ENCODE measurements at regions not wholly inside any gene's neighbourhood (a gene's known extent, or its start where the extent isn't known, plus 50 kb on each side); places are given as distances from the start of the nearest gene placed in this dataset.
"Not testable (repeated sequence)": the region's sequence is repeated elsewhere in the genome, so short reads cannot be mapped to it uniquely, and the experiment has no call there.

DNA sequence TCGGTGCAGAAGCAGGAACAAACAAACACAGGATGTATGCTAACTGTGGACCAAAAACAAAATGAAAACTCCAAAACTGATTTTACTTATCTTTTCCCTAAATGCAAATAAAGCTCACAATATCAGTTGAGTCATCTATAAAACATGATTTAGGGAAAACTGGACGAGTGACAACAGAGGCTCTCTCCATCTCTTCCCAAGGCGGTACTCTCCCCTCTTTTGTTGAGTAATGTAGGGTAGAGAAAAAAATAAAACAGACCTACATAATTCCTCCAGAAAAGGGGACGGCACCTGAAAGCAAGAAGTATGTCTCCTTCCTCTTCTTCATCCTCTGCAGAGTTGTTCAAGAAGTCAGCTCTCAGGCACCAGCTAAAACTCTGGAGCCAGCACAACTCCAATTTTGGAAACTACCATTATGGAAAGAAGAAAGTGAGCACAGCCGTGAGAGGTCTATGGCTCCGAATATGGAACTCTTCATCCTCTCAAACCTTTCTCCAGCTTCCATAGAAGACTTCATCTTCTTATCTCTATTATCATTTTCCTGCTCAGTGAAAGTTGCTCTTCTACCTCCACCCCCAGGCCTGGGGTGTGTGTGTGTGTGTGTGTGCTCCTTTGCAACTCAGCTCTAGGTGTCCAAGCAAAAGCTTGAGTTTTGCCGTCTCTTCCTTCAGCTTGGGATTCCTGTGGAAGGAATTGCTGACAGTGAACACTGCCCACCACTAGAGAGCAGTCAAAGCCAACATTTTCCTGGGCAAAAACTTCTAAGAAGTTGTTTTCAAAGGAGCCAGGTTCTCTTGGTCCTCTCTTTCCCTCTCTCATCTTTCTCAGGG lies 155.4 kb downstream of the DIO2 start:
- peak; percentile 64 for DNase-seq (ENCODE audit: low spot score)

- no peak for DNase-seq (ENCODE audit: low spot score)
Observed at GRCh38 chr14:80055226-80055625, 156.1 kb downstream of the DIO2 start.

- DNase-seq (ENCODE audit: low spot score): no peak
Observed at GRCh38 chr14:80054020-80054419, 157.3 kb downstream of the DIO2 start.

GRCh38 chr14:80049055-80049454 lies 162.2 kb downstream of the DIO2 start:
- no peak for DNase-seq (ENCODE audit: low spot score)

DNA sequence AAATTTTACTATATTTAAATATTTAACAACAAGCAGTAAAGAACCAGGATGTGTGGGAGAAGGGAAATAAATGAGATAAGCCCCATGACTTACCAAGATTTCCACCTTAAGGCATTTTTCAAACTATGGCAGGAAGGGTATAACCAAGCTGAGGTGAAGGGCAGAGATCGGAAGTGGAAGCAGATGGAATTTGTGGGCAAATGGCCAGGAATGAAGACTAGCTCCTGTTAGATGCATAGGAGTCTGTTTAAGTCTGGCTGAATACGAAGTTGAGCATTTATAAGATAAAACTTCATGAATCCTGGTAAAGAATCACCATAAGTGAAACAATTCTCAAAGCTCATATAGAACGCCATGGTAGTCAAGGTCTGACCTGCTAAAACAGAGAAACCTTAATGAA lies 163.5 kb downstream of the DIO2 start:
- no peak for DNase-seq (ENCODE audit: low spot score)

GRCh38 chr14:80037349-80037748 lies 174.0 kb downstream of the DIO2 start:
- no peak for DNase-seq (ENCODE audit: low spot score)

DNA sequence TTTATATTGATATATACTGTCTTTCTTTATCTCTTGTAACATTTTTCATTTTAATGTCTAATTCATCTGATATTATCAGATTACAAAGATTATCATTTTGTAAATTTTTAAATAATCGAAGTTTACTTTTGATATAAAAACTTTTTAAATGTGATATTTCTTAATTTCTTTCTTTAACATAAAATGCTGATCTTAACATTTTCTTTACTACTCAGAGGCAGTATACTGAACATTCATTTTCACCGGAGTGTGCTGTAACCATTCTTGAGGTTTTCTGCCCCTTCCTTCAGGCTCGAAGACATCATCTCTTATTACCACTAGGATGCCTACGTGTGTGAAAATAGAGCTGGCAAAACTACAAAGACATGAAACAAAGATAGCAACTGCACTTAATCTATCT lies 186.9 kb downstream of the DIO2 start:
- DNase-seq (ENCODE audit: low spot score): no peak

DNA sequence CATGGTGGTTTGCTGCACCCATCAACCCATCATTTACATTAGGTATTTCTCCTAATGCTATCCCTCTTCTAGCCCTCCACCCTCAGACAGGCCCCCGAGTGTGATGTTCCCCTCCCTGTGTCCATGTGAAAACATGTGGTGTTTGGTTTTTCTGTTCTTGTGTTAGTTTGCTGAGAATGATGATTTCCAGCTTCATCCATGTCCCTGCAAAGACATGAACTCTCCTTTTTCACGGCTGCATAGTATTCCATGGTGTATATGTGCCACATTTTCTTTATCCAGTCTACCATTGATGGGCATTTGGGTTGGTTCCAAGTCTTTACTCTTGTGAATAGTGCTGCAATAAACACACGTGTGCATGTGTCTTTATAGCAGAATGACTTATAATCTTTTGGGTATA lies 192.8 kb downstream of the DIO2 start:
- DNase-seq (ENCODE audit: low spot score): not testable (repeated sequence)

GRCh38 chr14:80017795-80018194 lies 193.5 kb downstream of the DIO2 start:
- no peak for DNase-seq (ENCODE audit: low spot score)

- not testable (repeated sequence) for DNase-seq (ENCODE audit: low spot score)
Observed at GRCh38 chr14:80010245-80010644, 201.1 kb downstream of the DIO2 start.

- DNase-seq (ENCODE audit: low spot score): no peak
Observed at GRCh38 chr14:80005561-80005960, 205.7 kb downstream of the DIO2 start.

- DNase-seq (ENCODE audit: low spot score): no peak
Observed at GRCh38 chr14:80004871-80005270, 206.4 kb downstream of the DIO2 start.

DNA sequence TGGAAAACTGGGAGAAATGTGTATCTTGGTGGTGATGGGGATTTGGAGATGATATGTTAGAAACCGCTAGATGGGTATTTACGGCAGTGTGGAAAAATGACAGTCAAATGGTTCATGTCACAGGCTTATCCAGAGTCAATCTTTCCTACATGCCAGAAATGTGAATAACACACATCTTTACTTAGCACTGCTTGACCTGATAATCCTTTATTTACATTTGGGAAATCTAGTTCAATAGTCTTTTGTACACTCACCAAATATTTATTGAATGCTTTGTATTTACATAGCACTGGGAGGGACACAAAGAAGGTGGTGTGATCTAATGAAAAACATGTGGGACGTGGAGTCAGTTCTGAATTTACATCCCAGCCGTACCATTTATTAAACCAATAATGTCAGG lies 208.2 kb downstream of the DIO2 start:
- DNase-seq (ENCODE audit: low spot score): no peak

DNA sequence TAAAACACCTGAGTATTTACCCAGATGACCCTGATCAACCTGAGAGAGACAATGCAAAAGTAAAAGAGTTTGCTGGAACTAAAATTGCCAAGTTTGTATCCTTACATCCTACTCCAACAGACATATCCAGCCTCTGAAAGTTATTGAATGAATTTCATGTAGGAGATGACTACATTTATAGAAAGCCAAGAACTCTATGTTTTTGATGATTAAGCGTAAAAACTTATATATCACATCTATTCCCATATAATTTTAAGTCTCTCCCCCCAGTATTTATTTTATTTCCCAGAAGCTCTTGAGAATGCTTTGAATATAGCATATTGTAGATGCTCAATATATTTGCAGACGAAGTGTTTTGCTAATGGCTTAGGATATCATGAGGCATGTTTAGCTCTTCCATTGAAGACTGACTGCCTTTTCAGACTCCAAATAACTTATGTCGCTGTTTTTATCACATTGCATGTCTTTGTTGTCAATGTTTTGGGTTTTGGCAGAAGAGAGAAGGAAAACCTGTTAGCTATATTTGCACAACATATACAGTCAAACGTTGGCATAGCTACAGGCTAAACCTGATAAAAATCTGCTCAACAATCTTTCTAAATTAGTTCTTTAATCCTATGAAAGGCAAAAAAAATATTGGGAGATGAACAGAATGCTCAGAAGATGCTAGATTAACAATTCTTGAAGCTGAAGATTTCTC lies 213.6 kb downstream of the DIO2 start:
- DNase-seq (ENCODE audit: low spot score): no peak

- DNase-seq (ENCODE audit: low spot score): no peak
Observed at GRCh38 chr14:79992407-79993198, 218.7 kb downstream of the DIO2 start.

GRCh38 chr14:79991866-79992265 lies 219.4 kb downstream of the DIO2 start:
- DNase-seq (ENCODE audit: low spot score): no peak

DNA sequence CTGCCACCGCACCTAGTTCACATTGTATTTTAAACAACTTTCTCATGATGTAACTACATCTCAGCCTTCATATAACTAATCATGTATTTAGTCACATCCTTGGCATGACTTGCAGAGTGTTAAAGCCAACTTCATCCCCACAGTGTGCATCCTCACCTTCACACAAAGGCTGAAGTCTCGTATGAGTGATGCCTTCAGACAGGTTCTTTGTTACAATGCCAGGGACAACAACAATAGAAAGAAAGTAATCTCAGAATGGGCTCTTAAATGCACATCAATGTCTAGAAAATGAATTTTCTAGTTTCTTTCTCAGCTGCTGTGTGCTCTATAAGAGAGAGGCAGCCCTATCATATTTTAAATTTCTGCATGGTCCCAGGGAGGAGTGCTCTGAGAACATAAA lies 221.3 kb downstream of the DIO2 start:
- no peak for DNase-seq (ENCODE audit: low spot score)

- DNase-seq (ENCODE audit: low spot score): no peak
Observed at GRCh38 chr14:79986251-79986650, 225.1 kb downstream of the DIO2 start.

DNA sequence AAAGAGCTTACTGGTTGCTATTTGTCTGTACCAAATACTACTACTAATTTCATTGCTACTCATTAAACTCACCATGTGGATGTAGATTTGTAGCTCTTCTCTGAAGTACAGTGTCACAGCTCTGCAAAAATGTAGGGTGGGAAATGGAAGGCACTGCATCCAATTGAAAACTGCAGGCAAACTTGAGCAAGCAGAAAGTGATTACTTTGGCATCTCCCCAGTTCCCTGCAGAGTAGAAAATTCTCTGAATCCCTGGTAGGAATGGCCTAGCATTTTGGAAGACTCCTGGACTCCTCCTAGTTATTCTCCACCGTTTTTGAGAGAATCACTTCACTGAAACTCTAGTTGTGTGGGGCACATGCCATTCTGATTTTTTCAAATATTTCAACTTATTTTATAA lies 239.1 kb downstream of the DIO2 start:
- no peak for DNase-seq (ENCODE audit: low spot score)

DNA sequence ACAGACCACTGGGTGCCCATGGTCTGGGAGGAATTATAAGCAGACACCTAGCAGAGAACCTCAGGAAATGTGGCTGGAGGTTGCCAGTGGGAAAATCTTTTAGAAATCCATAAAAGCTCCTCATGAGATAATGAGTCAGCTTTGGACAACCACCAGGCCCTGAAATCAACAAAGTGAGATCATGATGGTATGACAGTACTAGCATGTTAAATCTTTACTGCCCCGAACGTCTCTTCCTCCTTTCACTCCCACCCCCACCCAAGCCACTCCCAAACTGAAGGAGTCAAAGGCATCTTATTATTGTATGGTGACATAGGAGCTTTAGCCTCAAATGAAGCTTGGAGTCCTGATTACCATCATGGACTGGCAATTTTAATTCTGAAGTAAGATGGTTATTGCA lies 240.0 kb downstream of the DIO2 start:
- no peak for DNase-seq (ENCODE audit: low spot score)

GRCh38 chr14:79967453-79967852 lies 243.9 kb downstream of the DIO2 start:
- no peak for DNase-seq (ENCODE audit: low spot score)

GRCh38 chr14:79967001-79967400 lies 244.3 kb downstream of the DIO2 start:
- no peak for DNase-seq (ENCODE audit: low spot score)

DNA sequence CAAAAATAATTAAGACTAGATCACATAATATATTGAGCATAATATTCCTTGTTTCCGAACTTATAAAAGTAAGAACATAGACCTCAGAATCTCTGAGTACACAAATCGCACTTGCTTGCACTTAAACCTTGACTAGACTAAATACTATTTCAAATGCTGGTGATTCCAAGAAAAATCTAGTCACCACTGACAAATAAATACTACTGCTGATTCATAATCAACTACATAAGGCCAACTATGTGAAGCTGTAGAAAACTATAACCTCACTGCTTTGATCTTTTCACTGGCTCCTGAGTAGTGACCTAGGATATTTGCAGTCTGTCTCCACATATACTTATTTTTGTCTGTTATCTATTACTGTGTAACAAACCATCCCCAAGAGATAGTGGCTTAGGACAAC lies 245.4 kb downstream of the DIO2 start:
- no peak for DNase-seq (ENCODE audit: low spot score)
